ENCODE measurements at regions not wholly inside any gene's neighbourhood (a gene's known extent, or its start where the extent isn't known, plus 50 kb on each side); places are given as distances from the start of the nearest gene placed in this dataset.

DNA sequence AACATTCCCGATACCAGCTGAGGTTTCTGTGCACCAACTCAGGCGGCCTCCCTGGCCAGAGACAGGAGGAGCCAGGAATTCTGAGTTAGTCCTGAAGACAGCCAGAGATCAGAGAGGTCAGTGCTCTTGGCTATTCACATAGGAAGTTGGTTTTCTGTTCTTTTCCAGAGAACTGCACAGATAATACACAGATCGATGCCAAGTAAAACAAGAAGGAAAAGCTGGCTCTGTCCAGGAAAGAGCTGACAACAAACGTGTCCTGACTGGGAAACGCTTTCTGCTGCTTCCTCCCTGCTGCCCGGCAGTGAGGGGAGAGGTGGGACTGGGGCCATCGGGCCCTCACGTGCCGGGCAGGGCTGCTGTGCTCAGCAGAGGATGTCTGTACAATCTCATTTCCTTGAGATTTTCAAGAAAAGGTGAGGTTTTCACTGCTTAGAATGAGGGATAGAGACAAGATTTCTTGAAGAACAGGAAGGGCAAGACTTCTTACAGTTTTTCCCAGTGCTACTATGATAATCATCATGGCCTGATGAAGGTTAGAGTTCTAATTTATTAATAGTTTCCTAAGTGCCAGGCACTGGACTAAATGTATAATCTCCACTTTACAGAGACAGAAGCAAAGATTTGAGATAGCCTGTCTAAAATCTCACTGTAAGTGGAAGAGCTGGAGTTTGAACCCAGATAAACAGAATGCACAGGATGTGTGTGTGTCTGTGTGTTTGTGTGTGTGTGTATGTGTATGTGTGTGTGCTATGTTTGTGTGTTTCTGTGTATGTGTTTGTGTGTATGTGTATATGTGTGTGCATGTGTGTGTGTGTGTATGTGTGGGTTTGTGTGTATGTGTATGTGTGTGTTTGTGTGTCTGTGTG lies 211.0 kb upstream of the RAB4A start:
- no peak for DNase-seq (ENCODE audit: low read depth)

DNA sequence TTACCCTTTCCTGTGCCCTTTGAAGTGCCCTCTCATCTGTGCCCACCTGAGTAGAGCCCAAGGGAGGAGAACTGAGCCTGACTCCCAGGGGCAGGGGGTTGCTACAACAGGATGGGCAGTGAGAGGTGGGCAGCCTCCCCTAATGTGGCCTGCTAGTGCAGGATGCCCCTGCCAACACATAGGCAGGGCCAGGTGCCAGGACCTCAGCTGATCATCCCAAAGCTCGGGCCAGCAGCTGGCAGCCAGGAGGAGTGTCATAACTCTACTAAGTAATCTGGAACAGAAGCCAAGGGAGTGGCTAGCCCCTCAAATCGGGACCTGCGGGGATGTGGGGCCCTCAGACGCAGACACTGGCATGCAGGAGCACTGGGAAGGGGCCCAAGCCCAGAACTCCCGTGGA lies 208.8 kb upstream of the RAB4A start:
- DNase-seq (ENCODE audit: low read depth): no peak

DNA sequence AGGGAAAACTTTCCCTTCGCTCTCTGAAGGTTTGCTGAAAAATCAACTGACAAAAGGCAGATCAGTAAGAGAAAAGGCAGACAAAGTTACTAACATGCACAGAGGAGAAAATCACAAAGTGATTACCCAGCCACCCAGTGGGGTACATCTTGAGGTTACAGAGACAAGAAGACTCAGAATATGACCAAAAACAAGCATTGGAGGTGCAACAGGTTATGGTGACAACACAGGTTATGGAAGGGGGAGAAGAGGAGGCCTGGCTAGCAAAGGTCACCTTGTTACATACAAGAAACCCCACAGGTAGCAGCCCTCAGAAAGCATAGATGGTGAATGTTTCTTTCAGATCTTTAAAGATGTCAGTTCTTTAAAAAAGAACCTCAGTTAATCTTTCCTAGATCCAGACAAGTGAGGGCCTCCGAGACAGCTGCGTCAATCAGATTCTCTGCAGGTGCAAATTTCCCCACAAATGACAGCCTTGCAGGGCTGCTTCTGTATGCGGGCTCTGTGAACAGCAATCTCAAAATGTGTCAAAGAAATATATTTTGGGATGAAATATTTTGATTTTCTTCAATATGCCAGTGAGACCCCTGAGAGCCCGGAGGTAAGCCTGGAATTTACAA lies 207.6 kb upstream of the RAB4A start:
- DNase-seq (ENCODE audit: low read depth): no peak

DNA sequence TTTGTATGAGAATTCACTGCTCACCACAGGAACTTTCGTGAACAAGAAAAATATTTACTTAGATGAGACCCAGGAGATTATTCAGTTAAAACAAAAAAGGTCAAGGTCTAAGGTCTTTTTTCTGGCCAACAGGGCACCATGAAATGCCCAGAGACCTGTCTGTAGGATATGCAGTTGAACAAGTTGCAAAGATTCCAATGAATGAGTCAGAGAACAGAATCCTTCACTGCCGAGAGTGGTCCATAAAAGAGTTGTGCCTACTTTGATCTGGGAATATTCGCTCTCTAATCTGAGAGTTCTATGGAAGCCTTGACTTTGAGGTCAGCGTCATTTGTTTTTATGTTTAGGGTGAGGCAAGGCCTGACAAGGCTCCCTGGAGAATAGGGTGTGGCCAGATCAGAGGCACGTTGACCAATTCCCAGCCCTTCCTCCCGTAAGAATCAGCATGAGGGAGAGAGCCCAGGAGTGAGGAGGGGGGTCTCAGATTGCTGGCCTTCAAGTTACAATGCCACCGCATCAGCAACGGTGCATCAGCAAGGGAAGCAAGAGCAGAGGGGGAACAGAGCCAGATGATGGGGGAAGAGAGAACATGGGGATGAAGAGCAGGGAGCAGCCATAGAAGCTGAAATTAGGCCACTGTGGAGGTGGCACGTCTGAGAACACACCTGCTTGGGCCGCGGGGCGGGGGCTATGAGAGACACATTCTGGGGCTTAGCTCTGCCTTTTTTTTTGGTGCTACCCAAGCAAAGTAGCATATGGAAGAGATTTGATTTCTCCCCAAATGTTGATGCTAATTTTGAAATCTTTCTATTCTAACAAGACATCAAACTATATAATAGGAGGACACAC lies 206.4 kb upstream of the RAB4A start:
- DNase-seq (ENCODE audit: low read depth): no peak

DNA sequence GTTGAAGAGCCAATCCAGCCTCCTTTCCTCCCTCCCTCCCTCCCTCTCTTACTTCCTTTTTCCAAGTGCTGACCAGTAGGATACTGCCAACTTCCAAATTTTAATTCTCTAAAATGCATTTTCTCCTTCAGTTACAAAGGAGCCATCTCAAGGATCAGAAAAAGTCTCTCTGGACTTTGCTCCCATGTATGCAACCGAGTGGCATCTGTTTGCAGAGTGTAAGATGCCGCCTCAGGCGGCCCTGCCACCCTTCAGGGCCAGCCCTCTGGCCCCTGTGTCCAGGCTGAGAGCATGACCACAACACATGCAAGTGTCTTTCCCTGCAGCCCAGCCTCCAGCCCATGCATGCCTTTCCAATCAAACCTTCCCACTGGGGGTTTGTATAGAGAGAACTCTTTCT lies 205.3 kb upstream of the RAB4A start:
- DNase-seq (ENCODE audit: low read depth): no peak

DNA sequence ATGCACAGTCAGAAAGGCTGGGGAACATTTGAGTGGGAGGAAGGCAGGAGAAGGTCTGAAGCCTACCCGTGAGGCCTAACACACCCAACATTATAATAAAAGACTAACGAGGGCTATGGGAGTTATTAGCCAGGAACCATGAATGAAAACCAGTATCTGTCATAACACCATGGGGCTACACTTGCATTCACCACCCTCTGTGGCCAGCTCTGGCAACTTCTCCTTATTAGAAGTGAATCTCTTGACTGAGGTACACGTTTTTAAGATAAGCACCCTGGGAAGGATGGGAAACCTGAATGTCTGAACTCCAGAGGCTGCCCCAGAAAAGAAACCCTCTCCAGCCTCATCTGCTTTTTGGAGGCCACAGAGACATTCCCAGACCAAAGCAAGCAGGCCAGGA lies 204.3 kb upstream of the RAB4A start:
- DNase-seq (ENCODE audit: low read depth): no peak

DNA sequence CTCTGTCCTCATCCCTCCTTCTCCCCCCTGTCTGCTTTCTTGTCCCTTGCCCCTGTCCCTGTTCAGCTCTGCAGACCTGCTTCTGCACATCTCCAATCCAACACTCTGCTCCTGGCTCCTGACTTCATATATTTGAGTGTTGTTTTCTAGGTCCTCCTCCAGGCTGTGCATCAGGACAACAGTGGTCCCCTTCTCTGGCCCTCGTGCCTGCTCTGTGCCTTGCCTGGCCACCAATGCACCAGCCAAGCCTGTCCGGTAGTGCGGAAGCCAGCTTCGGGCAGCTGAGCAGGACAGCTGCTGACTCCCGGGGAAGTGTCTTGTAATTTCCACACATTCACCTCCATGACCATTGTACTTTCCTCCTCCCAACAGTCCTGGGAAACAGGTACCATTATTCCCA lies 203.4 kb upstream of the RAB4A start:
- no peak for DNase-seq (ENCODE audit: low read depth)

DNA sequence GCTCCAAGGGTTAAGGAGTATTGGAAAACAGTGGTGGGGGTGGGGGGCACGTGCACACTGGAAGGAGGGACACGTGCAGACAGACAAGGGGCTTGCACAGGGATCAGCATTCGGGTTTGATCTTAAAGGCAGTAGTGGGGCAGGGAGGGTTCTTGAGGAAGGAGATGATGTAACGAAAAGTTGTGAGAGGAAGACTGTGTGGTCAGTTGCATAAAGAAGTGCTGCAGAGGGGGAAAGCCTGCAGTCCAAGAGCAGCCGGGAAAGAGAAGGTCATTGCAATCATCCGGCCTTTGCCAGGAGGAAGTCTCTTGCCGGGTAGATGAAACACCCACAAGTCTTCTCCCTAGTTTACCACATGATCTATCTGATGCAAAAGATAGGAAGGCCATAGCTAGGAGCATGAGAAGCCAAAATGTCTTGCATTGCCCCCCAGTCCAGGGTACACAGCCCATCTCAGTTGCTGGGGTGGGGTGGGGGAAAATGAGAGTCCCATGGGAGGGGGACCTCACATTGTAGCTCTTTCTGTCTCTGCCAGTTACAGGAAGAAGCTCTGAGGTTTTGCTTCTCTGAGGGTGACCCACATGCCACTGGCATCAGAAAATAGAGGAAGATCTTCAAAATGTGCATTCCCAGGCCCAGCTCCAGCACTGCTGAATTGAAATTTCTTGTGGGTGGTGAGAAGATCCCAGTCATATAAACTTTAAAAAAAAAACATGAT lies 202.5 kb upstream of the RAB4A start:
- DNase-seq (ENCODE audit: low read depth): no peak

DNA sequence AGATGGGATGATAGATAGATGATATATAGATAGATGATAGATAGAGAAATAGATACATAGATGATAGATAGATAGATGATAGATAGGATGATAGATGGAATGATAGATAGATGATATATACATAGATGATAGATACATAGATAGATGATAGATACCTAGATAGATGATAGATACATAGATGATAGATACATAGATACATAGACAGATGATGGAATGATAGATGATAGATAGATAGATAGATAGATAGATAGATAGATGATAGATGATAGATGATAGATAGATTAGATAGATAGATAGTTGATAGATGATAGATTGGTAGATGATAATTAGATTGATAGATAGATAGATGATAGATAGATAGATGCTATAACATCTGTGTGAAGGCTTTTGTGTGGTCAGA lies 201.7 kb upstream of the RAB4A start:
- DNase-seq (ENCODE audit: low read depth): no peak

DNA sequence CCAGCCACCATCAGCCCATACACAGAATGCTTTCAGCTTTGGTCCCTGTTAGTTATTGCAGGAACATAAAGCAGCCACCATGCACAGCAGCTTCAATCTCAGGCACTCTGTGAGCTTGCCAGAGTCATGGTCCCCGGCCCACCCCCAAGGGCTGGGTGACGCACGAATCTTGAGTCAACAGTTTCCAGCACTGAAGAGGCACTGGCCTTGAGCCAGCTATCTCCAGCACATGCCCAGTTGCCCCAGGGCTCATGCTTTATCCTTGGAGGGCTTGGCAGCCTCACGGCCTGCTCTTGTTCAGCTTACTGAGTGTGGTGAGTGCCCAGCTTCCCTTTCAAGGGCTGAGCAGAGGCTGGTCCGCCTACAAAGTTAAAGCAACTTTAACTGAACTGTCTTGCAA lies 200.7 kb upstream of the RAB4A start:
- peak; percentile 69 for DNase-seq (ENCODE audit: low read depth)

DNA sequence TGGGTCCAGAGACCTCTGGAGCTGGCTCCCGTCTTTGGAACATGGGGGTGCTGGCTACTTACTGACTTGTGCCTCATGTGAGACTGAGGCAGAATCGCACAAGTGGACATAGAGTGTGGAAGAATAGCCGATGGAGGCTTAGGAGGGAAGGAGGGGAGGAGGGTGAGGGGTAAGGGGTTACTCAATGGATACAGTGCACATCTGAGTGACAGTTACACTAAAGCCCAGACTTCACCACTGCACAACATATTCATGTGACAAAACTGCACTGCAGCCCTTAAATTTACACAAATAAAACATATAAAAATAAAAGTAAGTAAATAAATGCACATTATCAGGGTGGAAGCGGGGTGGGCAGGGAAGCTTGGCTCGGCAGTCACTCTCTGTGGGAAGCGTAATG lies 197.7 kb upstream of the RAB4A start:
- DNase-seq (ENCODE audit: low read depth): no peak

DNA sequence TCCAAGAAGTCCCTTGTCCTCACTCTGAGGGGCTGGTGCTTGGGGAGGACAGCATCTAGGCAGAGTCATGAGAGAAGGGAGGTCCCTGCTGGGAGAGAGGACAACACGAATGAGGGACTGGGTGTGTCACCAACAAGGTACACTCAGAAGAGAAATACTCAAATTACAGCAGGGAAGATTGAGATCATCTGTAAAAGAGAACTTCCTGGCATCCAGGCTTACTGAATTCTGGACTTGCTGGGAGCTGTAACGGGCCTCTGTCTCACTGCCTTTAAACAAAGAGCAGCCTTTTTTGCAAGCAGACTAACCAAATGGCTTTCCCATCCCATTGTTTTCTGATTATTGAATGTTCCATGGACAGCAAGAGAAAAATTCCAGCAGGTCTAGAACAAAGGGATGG lies 195.7 kb upstream of the RAB4A start:
- no peak for DNase-seq (ENCODE audit: low read depth)

DNA sequence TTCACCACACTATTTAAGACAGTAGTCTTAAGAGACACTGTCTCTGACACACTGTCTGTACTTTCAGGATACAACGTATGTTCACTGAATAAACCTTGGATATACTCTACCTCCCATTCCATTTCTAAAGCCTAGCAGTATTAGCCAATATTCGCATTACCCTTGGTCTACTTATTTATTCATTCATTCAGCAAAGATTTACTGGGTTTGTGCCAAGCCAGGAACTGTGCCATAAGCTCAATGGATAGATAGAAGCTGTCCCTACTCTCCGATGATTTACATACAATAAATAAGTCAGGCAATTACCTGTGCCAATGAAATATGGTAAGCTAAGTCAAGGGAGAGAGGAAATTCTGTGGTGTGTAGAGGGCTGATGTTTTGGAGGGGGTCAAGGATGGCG lies 195.2 kb upstream of the RAB4A start:
- no peak for DNase-seq (ENCODE audit: low read depth)

DNA sequence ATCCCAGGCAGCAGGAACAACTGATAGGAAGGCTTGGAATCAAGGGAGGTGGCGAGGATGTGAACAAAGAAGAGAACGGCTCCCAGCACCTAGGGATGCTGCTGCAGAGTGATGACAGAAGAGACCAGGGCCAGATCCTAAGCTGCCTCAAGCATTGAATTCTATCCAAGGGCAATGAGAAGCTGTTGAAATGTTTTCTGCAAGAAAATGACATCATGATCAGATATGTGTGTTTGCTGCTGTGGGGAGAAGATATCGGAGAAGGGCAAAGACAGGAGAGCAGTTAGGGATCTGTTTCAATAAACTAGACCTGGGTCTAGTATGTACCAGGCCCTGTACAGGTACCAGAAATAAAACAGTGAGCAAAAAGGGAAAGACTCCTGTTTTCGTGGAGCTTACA lies 194.7 kb upstream of the RAB4A start:
- no peak for DNase-seq (ENCODE audit: low read depth)

DNA sequence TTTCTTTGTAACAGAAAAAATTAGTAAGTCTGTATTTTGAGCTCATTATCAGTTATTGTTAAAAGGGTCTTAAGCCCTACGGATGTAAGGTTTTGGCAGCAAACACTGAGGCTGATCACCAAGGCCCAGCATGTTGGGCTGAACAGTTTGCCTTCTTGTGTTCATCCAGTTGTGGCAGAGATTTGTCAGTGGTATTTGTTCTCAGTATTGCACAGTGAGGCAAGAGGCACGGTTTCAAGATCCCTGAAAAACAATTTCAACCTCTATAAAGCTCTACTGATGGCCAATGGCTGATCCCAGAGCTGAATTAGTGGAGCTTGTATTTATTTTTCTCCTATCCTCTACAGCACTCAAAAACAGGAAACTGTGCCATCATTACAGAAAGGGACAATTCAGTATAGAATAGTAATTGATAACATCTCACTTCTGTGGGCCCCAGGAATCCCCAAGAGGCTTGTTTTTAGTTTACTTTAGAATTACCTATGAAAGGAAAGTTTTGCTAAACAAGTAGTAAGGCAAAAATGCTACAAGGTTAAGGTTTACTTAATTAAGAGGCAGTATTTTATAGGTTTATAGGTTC lies 191.8 kb upstream of the RAB4A start:
- no peak for DNase-seq (ENCODE audit: low read depth)

DNA sequence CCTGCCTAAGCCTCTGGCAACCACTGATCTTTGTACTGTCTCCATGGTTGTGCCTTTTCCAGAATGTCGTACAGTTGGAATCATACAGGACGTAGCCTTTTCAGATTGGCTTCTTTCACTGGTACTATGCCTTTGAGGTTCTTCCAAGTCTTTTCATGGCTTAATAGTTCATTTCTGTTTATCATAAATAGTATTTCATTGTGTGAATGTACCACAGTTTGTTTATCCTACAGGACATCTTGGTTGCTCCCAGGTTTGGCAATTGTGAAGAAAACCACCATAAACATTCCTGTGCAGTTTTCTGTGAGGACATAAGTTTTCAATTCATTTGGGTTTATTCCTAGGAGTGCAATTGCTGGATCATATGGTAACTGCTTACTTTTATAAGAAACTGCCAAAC lies 190.6 kb upstream of the RAB4A start:
- DNase-seq (ENCODE audit: low read depth): no peak

DNA sequence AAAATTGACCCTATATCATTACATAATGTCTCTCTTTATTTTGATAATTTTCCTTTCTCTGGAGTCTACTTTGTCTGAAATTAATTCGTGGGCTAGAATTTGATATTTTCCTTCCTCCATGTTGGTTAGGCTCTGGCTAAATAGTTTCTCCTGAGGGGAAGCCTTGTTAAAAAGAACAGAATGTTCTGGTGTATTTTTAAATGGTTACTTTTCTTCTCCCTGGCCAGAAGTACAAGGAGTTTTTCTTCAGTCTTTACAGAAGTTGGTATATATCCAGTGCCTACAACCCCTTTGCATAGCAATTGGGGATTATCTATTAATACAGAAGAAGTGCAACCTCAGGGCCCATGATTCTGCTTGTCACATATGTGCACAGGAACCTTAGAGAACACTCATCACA lies 185.6 kb upstream of the RAB4A start:
- DNase-seq (ENCODE audit: low read depth): no peak

DNA sequence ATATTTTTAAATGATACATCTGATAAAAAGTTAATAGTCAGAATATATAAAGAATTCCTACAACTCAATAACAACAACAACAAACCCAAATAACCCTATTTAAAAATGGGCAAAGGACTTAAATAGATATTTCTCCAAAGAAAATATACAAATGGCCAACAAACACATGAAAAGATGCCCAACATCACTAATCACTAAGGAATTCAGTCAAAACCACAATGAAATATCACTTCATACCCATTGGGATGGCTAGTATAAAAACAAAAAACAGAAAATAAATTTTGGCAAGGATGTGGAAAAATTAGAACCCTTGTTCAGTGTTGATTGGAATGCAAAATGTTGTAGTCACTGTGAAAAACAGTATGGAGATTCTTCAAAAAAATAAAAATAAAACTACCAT lies 184.8 kb upstream of the RAB4A start:
- no peak for DNase-seq (ENCODE audit: low read depth)

DNA sequence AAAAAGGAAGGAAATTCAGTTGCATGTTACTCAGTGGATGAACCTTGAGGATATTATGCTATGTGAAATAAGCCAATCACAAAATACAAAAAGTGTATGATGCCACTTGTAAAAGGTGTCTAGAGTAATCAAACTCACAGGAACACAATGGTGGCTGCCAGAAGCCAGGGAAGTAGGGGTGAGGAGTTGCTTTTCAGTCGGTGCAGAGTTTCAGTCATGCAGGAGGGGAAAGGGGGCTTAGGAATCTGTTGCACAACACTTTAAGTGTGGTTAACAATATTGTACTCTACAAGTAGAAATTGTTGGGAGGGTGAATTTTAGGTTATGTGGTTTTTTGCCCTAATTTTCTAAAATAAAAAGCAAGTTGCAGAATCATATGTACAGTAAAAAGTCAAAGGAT lies 184.2 kb upstream of the RAB4A start:
- no peak for DNase-seq (ENCODE audit: low read depth)

DNA sequence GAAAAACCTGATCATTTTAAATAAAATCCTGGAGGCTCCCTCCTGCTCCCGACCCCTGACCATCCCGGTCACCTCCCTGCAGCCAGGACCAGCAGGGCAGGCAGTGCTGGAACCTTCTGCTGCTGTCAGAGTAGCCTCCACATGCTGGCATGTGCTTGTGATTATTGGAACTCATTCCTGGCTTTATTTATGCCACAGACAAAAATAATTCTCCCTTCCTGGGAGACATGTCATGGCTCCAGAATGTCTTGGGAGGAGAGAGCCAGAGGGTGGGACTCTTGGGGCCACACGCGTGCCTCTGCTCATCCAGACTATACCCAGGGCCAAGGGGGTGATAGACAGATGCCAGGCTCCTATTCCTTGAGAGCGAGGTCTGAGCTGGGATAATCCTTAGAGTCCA lies 183.6 kb upstream of the RAB4A start:
- no peak for DNase-seq (ENCODE audit: low read depth)

DNA sequence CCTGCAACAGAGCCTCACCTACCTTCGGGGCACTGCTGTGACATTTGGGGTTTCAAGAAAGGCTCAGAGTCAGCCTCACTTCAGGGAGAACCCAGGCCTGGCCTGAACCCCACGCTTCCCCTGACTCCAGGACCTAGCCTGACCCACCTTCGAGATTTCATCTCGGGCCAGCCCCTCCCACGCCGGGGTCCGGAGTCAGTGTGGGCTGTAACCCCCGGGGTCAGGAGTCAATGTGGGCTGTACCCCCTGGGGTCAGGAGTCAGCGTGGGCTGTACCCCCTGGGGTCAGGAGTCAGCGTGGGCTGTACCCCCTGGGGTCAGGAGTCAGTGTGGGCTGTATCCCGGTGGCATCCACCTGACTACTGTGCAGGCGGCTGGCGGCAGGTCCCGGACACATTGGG lies 183.0 kb upstream of the RAB4A start:
- DNase-seq (ENCODE audit: low read depth): no peak

DNA sequence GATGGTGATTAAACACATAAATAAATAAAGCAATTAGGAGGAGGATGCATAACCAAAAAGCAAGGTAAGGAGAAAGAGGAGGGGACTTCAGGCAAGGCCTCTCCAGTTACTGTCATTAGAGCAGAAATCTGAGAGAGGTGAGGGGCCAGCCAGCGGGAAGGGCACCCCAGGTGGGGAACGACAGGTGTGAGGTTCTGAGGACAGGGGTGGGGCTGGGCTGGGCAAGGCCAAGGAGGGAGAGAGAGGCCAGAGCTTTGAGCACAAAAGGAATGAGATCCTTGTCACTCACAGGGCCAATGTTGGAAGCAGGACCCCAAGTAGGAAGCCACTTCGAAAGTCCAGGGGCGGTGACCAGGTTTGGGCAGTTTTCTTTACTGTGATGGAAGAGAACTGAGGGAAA lies 182.2 kb upstream of the RAB4A start:
- DNase-seq (ENCODE audit: low read depth): no peak
